Rectal smooth muscle tissue (tissue), 1 donor: ENCODE measurements at regions not wholly inside any gene's neighbourhood (a gene's known extent, or its start where the extent isn't known, plus 50 kb on each side); places are given as distances from the start of the nearest gene placed in this dataset.

Experiments
- H3K27ac ChIP-seq: one replicate; pipeline ENCODE4 v1.7.0; 2013; ENCODE audit warnings: low read depth, low read length, inconsistent platforms
- H3K27me3 ChIP-seq: one replicate; pipeline ENCODE4 v1.7.0; 2013; ENCODE audit warnings: low read length; ENCODE audit not compliant: control insufficient read depth, insufficient read depth
- H3K36me3 ChIP-seq: one replicate; pipeline ENCODE4 v1.7.0; 2013; ENCODE audit warnings: low read length; ENCODE audit not compliant: control insufficient read depth, insufficient read depth
- H3K4me1 ChIP-seq: one replicate; pipeline ENCODE4 v1.7.0; 2013; ENCODE audit warnings: low read length; ENCODE audit not compliant: control insufficient read depth, insufficient read depth
- H3K4me3 ChIP-seq: one replicate; pipeline ENCODE4 v1.7.0; 2013; ENCODE audit warnings: low read length
- H3K9ac ChIP-seq: one replicate; pipeline ENCODE4 v1.7.0; 2013; ENCODE audit warnings: low read length

DNA sequence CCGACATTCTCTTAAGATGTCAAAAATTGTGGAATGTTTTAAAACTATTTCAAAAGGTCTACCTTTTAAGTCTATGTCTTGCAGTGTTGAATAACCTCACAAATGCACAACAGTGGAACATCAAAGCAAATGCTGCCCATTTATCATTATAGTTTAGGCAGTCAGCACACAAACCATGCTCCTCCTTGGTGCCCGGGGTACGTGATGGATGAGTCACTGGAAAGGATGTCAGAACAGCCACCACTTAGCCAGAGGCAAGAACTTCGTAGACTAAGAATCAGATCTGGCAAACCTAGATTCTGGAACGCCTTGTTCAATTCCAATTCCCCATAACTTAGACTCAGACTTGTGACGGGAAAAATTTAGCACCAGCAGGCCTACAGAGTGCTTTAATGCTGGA is 343.6 kb downstream of the FGF9 start:
- Histone ChIP-seq H3K4me3 (no peak overlapping the region), H3K36me3 (no peaks in the 10 kb centered on the region), H3K4me1 (no peaks in the 10 kb centered on the region), H3K27me3 (no peaks in the 10 kb centered on the region), H3K9ac (no peak overlapping the region), H3K27ac (no peak overlapping the region)

- Histone ChIP-seq H3K4me1 (no peaks in the 10 kb centered on the region), H3K27me3 (no peaks in the 10 kb centered on the region)
Observed at GRCh38 chr13:22017226-22017625, 346.4 kb downstream of the FGF9 start.

DNA sequence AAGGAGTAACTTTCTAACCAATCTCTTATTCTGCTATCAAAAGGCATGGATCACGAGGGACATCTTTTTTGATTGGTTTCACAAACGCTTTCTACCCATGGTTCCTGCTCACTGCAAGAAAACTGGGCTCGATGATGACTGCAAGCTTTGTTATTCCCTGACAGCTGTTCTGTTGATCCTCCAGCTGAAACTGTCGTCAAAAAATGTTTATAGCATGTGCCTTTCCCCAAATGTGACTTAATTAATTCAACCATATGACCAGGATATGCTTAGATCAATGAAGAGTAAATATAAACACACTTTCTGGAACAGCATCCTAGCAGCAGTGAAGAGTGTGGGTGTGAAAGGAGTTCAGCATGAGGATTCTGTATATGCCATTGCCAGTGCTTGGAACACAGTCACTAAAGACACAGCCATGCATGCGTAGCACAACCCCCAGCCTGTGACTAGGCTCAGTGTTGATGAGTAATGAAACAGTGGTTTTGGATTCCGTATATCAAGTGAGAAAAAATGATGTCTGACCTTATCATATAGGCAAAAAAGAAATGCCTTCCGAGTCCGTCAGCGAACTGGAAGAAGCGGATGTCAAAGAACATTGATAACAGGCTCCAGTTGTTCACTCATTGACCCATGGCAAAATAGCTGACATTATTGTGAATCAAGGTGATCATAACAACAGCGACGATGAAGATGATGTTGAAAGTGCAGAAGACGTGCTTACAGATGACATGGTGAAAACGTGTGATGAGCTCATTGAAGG is 347.4 kb downstream of the FGF9 start:
- H3K4me3 ChIP-seq, result no peak overlapping the region
- no peaks in the 10 kb centered on the region for H3K4me1 ChIP-seq
- H3K9ac ChIP-seq, result no peak overlapping the region
- H3K36me3 ChIP-seq, result no peaks in the 10 kb centered on the region
- H3K27ac ChIP-seq, result no peak overlapping the region
- no peaks in the 10 kb centered on the region for H3K27me3 ChIP-seq

More at GRCh38 chr13:22017226-22017625, 346.4 kb downstream of the FGF9 start:
- H3K36me3 ChIP-seq, result no peaks in the 10 kb centered on the region
- H3K27ac ChIP-seq, result no peak overlapping the region
- no peak overlapping the region for H3K9ac ChIP-seq
- no peak overlapping the region for H3K4me3 ChIP-seq

GRCh38 chr13:22018836-22019210 is 347.9 kb downstream of the FGF9 start:
- Histone ChIP-seq H3K27ac (no peak overlapping the region), H3K4me3 (no peak overlapping the region), H3K27me3 (no peaks in the 10 kb centered on the region), H3K4me1 (no peaks in the 10 kb centered on the region), H3K9ac (no peak overlapping the region), H3K36me3 (no peaks in the 10 kb centered on the region)

DNA sequence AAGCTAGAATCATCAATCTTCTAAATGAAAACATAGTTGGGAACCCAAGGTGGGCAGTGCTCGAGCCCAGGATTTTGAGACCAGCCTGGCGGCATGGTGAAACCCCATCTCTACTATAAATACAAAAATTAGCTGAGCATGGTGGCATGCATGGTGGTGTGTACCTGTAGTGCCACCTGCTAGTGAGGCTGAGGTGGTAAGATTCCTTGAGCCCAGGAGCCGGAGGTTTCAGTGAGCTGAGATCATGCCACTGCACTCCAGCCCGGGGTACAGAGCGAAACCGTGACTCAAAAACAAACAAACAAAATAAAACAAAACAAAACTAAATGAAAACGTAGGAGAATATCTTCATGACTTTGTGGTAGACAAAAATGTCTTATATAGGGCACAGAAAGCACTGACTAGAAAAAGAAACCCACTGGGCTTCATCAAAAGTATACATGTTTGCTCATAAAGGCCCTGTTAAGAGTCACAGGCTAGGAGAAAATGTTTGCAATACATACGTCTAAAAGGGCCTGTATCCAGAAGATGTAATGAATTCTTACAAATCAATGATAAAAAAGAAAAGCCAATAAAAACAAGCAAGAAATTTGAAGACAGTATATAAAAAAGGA is 353.6 kb downstream of the FGF9 start:
- Histone ChIP-seq H3K27me3 (no peaks in the 10 kb centered on the region), H3K9ac (no peak overlapping the region), H3K4me1 (no peaks in the 10 kb centered on the region), H3K36me3 (no peaks in the 10 kb centered on the region), H3K4me3 (no peak overlapping the region), H3K27ac (no peak overlapping the region)

DNA sequence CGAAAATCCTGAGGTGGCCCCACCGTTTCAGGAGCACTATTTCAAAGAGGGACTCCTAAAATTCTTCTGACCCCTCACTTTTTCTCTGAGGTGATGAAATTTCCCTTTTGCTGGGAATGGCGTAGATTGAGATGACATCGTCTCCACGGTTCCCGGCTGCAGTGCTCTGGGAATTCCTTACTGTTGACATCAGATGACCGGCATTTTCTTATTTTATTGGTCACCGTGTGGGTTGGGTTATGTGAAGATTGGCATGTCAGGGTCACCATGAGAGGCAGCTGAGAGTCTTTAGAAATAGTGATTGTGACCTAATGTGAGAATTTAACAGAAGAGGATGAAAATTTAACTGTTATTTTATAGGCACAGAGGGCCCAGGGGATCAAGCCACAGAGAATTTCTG is 356.7 kb downstream of the FGF9 start:
- H3K27ac ChIP-seq, result no peak overlapping the region
- H3K27me3 ChIP-seq, result no peaks in the 10 kb centered on the region
- no peak overlapping the region for H3K4me3 ChIP-seq
- no peaks in the 10 kb centered on the region for H3K4me1 ChIP-seq
- H3K36me3 ChIP-seq, result no peaks in the 10 kb centered on the region
- no peak overlapping the region for H3K9ac ChIP-seq

DNA sequence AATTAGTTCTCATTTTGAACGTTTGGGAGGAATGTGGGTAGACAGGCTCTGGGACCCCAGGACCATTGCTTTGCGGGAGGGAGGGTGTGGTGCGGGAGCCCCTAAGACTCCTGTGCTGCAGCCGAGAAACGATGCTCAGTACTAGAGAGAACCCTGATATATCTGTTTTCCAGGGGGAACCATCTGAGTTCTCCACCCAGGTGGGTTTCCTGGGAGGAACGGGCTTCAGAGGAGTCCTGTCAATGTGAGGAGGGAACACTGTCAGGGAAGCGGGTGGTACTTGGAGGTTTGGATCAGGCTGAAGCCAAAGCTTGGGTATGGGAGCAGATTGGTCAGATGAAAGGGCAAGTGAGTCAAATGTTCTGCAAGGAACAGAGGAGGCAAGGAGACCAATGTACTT is 358.0 kb downstream of the FGF9 start:
- no peaks in the 10 kb centered on the region for H3K4me1 ChIP-seq
- H3K27me3 ChIP-seq, result no peaks in the 10 kb centered on the region
- no peaks in the 10 kb centered on the region for H3K36me3 ChIP-seq
- H3K27ac ChIP-seq, result no peak overlapping the region
- H3K4me3 ChIP-seq, result no peak overlapping the region
- no peak overlapping the region for H3K9ac ChIP-seq

DNA sequence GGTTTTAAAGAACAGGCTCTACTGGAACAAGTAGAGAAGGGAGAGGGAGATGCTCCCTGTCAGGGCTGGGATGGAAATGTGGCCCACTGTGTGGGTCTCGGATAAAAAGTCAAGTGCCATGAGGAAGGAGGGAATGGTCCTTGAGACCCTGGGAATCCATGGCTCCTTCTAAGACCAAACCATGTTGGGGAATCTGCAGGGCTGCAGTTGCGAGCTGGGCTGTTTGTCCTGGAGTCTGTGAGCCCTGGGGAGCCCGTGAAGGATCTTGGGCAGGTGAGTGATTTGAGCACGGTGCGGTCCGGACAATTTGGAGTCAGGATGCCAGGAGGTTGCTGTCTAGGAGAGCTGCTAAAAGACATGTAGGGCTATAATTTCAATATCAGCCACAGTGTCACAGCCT is 359.4 kb downstream of the FGF9 start:
- Histone ChIP-seq H3K27ac (no peak overlapping the region), H3K27me3 (no peaks in the 10 kb centered on the region), H3K36me3 (no peaks in the 10 kb centered on the region), H3K4me1 (no peaks in the 10 kb centered on the region), H3K4me3 (no peak overlapping the region), H3K9ac (no peak overlapping the region)

GRCh38 chr13:22031702-22032286 is 360.9 kb downstream of the FGF9 start:
- no peak overlapping the region for H3K4me3 ChIP-seq
- H3K9ac ChIP-seq, result no peak overlapping the region
- H3K4me1 ChIP-seq, result no peaks in the 10 kb centered on the region
- H3K27me3 ChIP-seq, result no peaks in the 10 kb centered on the region
- peak overlapping the region; percentile 32 for H3K27ac ChIP-seq
- H3K36me3 ChIP-seq, result no peaks in the 10 kb centered on the region

GRCh38 chr13:22032905-22033304 is 362.0 kb downstream of the FGF9 start:
- Histone ChIP-seq H3K36me3 (no peaks in the 10 kb centered on the region), H3K4me1 (no peaks in the 10 kb centered on the region), H3K4me3 (no peak overlapping the region), H3K27me3 (no peaks in the 10 kb centered on the region), H3K27ac (no peak overlapping the region), H3K9ac (no peak overlapping the region)

DNA sequence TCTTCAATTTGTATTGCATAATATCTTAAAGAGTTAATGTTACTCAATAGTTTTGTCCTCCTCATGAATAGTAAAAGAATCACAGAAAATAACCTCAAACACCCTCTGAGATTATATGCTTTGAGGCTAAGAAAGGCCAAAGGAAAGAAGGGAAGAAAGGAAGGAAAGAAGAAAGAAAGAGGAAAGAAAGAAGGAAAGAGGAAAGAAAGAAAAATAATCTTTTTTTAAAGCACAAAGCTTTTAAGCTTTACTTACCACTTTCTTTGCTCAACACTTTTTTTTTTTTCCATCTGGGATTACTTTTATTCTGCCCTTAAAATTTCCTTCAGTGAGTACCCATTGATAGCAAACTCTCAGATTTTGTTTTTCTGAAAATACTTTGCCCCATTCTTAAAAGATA is 369.1 kb downstream of the FGF9 start:
- Histone ChIP-seq H3K36me3 (no peaks in the 10 kb centered on the region), H3K27ac (no peak overlapping the region), H3K27me3 (no peaks in the 10 kb centered on the region), H3K9ac (no peak overlapping the region), H3K4me1 (no peaks in the 10 kb centered on the region), H3K4me3 (no peak overlapping the region)

- Histone ChIP-seq H3K27me3 (no peaks in the 10 kb centered on the region), H3K4me1 (no peaks in the 10 kb centered on the region), H3K9ac (no peak overlapping the region), H3K27ac (no peak overlapping the region), H3K4me3 (no peak overlapping the region), H3K36me3 (no peaks in the 10 kb centered on the region)
Observed at GRCh38 chr13:22040810-22041364, 370.0 kb downstream of the FGF9 start.
